ENCODE measurements at regions not wholly inside any gene's neighbourhood (a gene's known extent, or its start where the extent isn't known, plus 50 kb on each side); places are given as distances from the start of the nearest gene placed in this dataset.

DNA sequence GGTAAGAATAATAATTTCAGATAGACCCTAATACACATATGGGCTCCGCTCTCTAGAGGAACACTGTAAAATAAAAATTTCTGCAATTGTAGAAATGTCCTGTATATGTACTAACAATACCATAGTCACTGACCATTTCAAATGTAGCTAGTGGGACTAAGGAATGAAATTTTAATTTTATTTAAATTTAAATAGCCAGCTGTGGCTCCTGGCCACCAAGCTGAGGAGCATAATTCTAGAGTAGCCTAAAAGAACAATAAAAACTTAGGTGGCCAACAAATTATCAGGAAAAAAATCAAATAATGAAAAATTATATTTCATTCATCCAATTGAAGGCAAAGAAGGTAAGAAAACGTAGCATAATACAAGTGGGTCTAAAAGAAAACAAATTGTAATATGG, 240.9 kb upstream of the MIR17HG start:
- TF ChIP-seq SUZ12 (IDR thresholded peaks at IDR 0.05; ENCODE audit: extremely low read depth, insufficient read depth, insufficient read length) (no peak), ZNF274 (IDR thresholded peaks at IDR 0.05; ENCODE audit: low read depth, low read length) (no peak), YY1 (IDR thresholded peaks at IDR 0.05; ENCODE audit: insufficient read depth, insufficient read length) (no peak)
- no peaks in the 10 kb centered on the region for H3K4me1 ChIP-seq (ENCODE audit: insufficient read depth, insufficient read length)
- no peak overlapping the region for H3K9ac ChIP-seq (ENCODE audit: insufficient read length, low read depth)
- H3K4me3 ChIP-seq (ENCODE audit: insufficient read length, low read depth), result no peak overlapping the region
- H3K27me3 ChIP-seq (ENCODE audit: insufficient read depth, insufficient read length), result no peaks in the 10 kb centered on the region
- H3K36me3 ChIP-seq (ENCODE audit: insufficient read depth, insufficient read length, low read length), result no peaks in the 10 kb centered on the region
- DNase-seq (ENCODE audit: low read depth, low spot score), result no peak
- H3K9me3 ChIP-seq (ENCODE audit: insufficient read depth, low read length), result no peaks in the 10 kb centered on the region

DNA sequence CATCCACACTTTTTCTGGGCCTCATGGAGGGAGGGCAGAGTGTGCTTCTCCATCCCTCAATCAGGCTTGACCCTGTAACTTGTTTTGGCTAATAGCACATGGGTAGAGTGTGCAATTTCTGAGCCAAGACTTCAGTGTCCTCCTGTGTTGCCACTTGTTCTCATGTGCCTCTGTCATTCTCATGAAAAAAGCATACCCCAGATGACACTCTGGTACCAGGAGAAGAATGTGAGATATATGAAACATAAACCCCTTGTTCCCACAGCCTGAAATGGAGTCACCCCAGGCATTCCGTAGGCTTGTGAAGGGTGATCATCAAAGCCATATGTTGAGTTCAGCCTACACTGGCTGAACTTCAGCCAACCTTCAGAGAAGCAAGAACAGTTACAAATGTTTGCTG, 239.2 kb upstream of the MIR17HG start:
- H3K9ac ChIP-seq (ENCODE audit: insufficient read length, low read depth), result no peak overlapping the region
- DNase-seq (ENCODE audit: low read depth, low spot score), result no peak
- TF ChIP-seq YY1 (IDR thresholded peaks at IDR 0.05; ENCODE audit: insufficient read depth, insufficient read length) (no peak), ZNF274 (IDR thresholded peaks at IDR 0.05; ENCODE audit: low read depth, low read length) (no peak), SUZ12 (IDR thresholded peaks at IDR 0.05; ENCODE audit: extremely low read depth, insufficient read depth, insufficient read length) (no peak)
- H3K36me3 ChIP-seq (ENCODE audit: insufficient read depth, insufficient read length, low read length), result no peaks in the 10 kb centered on the region
- no peaks in the 10 kb centered on the region for H3K9me3 ChIP-seq (ENCODE audit: insufficient read depth, low read length)
- H3K4me1 ChIP-seq (ENCODE audit: insufficient read depth, insufficient read length), result no peaks in the 10 kb centered on the region
- no peak overlapping the region for H3K4me3 ChIP-seq (ENCODE audit: insufficient read length, low read depth)
- H3K27me3 ChIP-seq (ENCODE audit: insufficient read depth, insufficient read length), result no peaks in the 10 kb centered on the region

- TF ChIP-seq SUZ12 (IDR thresholded peaks at IDR 0.05; ENCODE audit: extremely low read depth, insufficient read depth, insufficient read length), result no peak
- no peak for TF ChIP-seq ZNF274 (IDR thresholded peaks at IDR 0.05; ENCODE audit: low read depth, low read length)
- TF ChIP-seq YY1 (IDR thresholded peaks at IDR 0.05; ENCODE audit: insufficient read depth, insufficient read length), result no peak
- H3K4me1 ChIP-seq (ENCODE audit: insufficient read depth, insufficient read length), result no peaks in the 10 kb centered on the region
- H3K36me3 ChIP-seq (ENCODE audit: insufficient read depth, insufficient read length, low read length), result no peaks in the 10 kb centered on the region
- no peak overlapping the region for H3K9ac ChIP-seq (ENCODE audit: insufficient read length, low read depth)
- DNase-seq (ENCODE audit: low read depth, low spot score), result no peak
- H3K27me3 ChIP-seq (ENCODE audit: insufficient read depth, insufficient read length), result no peaks in the 10 kb centered on the region
- no peak overlapping the region for H3K4me3 ChIP-seq (ENCODE audit: insufficient read length, low read depth)
- H3K9me3 ChIP-seq (ENCODE audit: insufficient read depth, low read length), result no peaks in the 10 kb centered on the region
These were observed 235.8 kb upstream of the MIR17HG start for GRCh38 chr13:91111476-91112200.

GRCh38 chr13:91112201-91112923, 235.1 kb upstream of the MIR17HG start:
- H3K4me3 ChIP-seq (ENCODE audit: insufficient read length, low read depth), result no peak overlapping the region
- no peak overlapping the region for H3K9ac ChIP-seq (ENCODE audit: insufficient read length, low read depth)
- H3K9me3 ChIP-seq (ENCODE audit: insufficient read depth, low read length), result no peaks in the 10 kb centered on the region
- TF ChIP-seq YY1 (IDR thresholded peaks at IDR 0.05; ENCODE audit: insufficient read depth, insufficient read length) (no peak), ZNF274 (IDR thresholded peaks at IDR 0.05; ENCODE audit: low read depth, low read length) (no peak), SUZ12 (IDR thresholded peaks at IDR 0.05; ENCODE audit: extremely low read depth, insufficient read depth, insufficient read length) (no peak)
- no peaks in the 10 kb centered on the region for H3K27me3 ChIP-seq (ENCODE audit: insufficient read depth, insufficient read length)
- no peaks in the 10 kb centered on the region for H3K4me1 ChIP-seq (ENCODE audit: insufficient read depth, insufficient read length)
- H3K36me3 ChIP-seq (ENCODE audit: insufficient read depth, insufficient read length, low read length), result no peaks in the 10 kb centered on the region
- no peak for DNase-seq (ENCODE audit: low read depth, low spot score)

- no peak for DNase-seq (ENCODE audit: low read depth, low spot score)
- TF ChIP-seq ZNF274 (IDR thresholded peaks at IDR 0.05; ENCODE audit: low read depth, low read length), result no peak
- no peak for TF ChIP-seq SUZ12 (IDR thresholded peaks at IDR 0.05; ENCODE audit: extremely low read depth, insufficient read depth, insufficient read length)
- no peak for TF ChIP-seq YY1 (IDR thresholded peaks at IDR 0.05; ENCODE audit: insufficient read depth, insufficient read length)
- Histone ChIP-seq H3K4me1 (ENCODE audit: insufficient read depth, insufficient read length) (no peaks in the 10 kb centered on the region), H3K9ac (ENCODE audit: insufficient read length, low read depth) (no peak overlapping the region), H3K36me3 (ENCODE audit: insufficient read depth, insufficient read length, low read length) (no peaks in the 10 kb centered on the region), H3K9me3 (ENCODE audit: insufficient read depth, low read length) (no peaks in the 10 kb centered on the region), H3K27me3 (ENCODE audit: insufficient read depth, insufficient read length) (no peaks in the 10 kb centered on the region), H3K4me3 (ENCODE audit: insufficient read length, low read depth) (no peak overlapping the region)
These were observed 234.6 kb upstream of the MIR17HG start for GRCh38 chr13:91112924-91113277.

DNA sequence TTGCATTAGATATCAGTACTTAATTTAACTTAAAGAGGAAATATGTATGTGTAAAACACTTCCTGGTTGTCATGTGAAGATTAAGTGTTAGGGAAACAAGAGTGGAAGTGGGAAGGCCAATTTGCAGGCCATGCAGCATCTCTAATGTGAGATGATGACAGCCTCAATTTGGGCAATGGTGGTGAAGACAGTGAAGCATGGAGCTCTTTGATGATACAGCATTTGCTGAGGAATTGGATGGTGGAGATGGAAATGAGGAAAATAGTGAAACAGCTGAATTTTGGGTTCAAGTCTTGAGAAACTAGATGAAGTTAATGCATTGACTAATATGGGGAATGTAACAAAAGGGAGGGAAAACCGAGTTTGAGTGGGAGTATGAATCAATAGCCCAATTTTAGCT, 231.7 kb upstream of the MIR17HG start:
- Histone ChIP-seq H3K36me3 (ENCODE audit: insufficient read depth, insufficient read length, low read length) (no peaks in the 10 kb centered on the region), H3K9ac (ENCODE audit: insufficient read length, low read depth) (no peak overlapping the region), H3K4me3 (ENCODE audit: insufficient read length, low read depth) (no peak overlapping the region), H3K4me1 (ENCODE audit: insufficient read depth, insufficient read length) (no peaks in the 10 kb centered on the region), H3K9me3 (ENCODE audit: insufficient read depth, low read length) (no peaks in the 10 kb centered on the region), H3K27me3 (ENCODE audit: insufficient read depth, insufficient read length) (no peaks in the 10 kb centered on the region)
- DNase-seq (ENCODE audit: low read depth, low spot score), result no peak
- no peak for TF ChIP-seq ZNF274 (IDR thresholded peaks at IDR 0.05; ENCODE audit: low read depth, low read length)

GRCh38 chr13:91117351-91117750, 230.1 kb upstream of the MIR17HG start:
- Histone ChIP-seq H3K4me3 (ENCODE audit: insufficient read length, low read depth) (no peak overlapping the region), H3K4me1 (ENCODE audit: insufficient read depth, insufficient read length) (no peaks in the 10 kb centered on the region), H3K27me3 (ENCODE audit: insufficient read depth, insufficient read length) (no peaks in the 10 kb centered on the region), H3K36me3 (ENCODE audit: insufficient read depth, insufficient read length, low read length) (no peaks in the 10 kb centered on the region), H3K9ac (ENCODE audit: insufficient read length, low read depth) (no peak overlapping the region), H3K9me3 (ENCODE audit: insufficient read depth, low read length) (no peaks in the 10 kb centered on the region)
- TF ChIP-seq YY1 (IDR thresholded peaks at IDR 0.05; ENCODE audit: insufficient read depth, insufficient read length) (no peak), ZNF274 (IDR thresholded peaks at IDR 0.05; ENCODE audit: low read depth, low read length) (no peak), SUZ12 (IDR thresholded peaks at IDR 0.05; ENCODE audit: extremely low read depth, insufficient read depth, insufficient read length) (no peak)
- DNase-seq (ENCODE audit: low read depth, low spot score), result no peak
